BJ (cell line): ENCODE measurements at regions not wholly inside any gene's neighbourhood (a gene's known extent, or its start where the extent isn't known, plus 50 kb on each side); places are given as distances from the start of the nearest gene placed in this dataset.

Experiments
- CTCF ChIA-PET: fragments of 350-600 bp; formaldehyde crosslinking; extraction: SDS; loops from one replicate; lab custom pipeline; 2021; ENCODE audit warnings: antibody characterized with exemption, inconsistent platforms; lab: Yijun Ruan, JAX
- POLR2A ChIA-PET: fragments of 300-600 bp; sonication (Branson Sonifier 250); formaldehyde crosslinking; extraction: SDS; loops from one replicate; lab custom pipeline; 2021; ENCODE audit warnings: antibody characterized with exemption; lab: Charles Lee
- DNase-seq: peaks from one replicate; pipeline ENCODE4 v3.0.0-alpha.2; 2011; ENCODE audit warnings: low read depth
- H3K27me3 ChIP-seq: 2 replicates; pipeline ENCODE4 v1.6.0; 2011; ENCODE audit warnings: low read length; ENCODE audit not compliant: control insufficient read depth, insufficient read depth
- H3K36me3 ChIP-seq: 2 replicates; pipeline ENCODE4 v1.5.1; 2011; ENCODE audit warnings: low read length; ENCODE audit not compliant: control insufficient read depth, insufficient read depth
- H3K4me3 ChIP-seq: 2 replicates; pipeline ENCODE4 v1.5.1; 2011; ENCODE audit warnings: low read depth, mild to moderate bottlenecking, control low read depth, low read length
- TF ChIP-seq, protein P1 (sequence below): IDR thresholded peaks from 2 replicates; pipeline ENCODE4 v1.5.1; 2011; ENCODE audit warnings: low read depth, mild to moderate bottlenecking, control low read depth, inconsistent platforms, low read length, moderate library complexity; ENCODE audit not compliant: insufficient read depth

DNA sequence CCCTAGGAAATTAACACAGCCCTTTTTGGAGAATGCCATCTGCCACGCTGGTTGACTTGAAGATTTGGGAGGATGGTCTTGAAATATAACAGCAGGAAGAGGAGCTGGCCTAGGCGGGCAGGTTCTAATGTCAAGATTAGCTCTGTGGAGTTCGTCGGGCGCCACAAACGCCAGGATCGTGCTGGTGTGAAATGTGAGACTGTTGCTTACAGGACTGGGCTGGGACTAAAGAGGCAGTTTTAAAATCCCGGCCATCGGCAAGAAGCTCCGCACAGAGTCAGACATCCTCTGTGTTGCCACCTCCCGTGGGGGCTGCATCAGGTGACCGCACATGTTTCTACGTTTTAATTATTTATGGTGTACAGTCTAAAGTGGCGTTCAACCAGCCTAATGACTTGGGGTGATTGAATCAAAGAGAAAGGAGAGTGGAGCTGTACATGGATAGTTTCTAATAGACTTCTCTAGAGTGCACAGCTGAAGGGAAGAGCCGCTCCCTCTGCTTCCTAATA is 99.4 kb upstream of the BCL11A start:
- Histone ChIP-seq H3K4me3 (no peak overlapping the region), H3K36me3 (no peaks in the 10 kb centered on the region), H3K27me3 (peaks cover 2% of the 10 kb centered on the region)
- DNase-seq, result no peak
- POLR2A ChIA-PET, result no interaction called here
- CTCF ChIA-PET, result interaction anchor here (0.8 to 1.7 kb wide), 2 partner anchors 12 to 23 kb away, joined by 3 to 7 read pairs; no protein-coding TSS in a partner anchor
- TF ChIP-seq, protein P1, sequence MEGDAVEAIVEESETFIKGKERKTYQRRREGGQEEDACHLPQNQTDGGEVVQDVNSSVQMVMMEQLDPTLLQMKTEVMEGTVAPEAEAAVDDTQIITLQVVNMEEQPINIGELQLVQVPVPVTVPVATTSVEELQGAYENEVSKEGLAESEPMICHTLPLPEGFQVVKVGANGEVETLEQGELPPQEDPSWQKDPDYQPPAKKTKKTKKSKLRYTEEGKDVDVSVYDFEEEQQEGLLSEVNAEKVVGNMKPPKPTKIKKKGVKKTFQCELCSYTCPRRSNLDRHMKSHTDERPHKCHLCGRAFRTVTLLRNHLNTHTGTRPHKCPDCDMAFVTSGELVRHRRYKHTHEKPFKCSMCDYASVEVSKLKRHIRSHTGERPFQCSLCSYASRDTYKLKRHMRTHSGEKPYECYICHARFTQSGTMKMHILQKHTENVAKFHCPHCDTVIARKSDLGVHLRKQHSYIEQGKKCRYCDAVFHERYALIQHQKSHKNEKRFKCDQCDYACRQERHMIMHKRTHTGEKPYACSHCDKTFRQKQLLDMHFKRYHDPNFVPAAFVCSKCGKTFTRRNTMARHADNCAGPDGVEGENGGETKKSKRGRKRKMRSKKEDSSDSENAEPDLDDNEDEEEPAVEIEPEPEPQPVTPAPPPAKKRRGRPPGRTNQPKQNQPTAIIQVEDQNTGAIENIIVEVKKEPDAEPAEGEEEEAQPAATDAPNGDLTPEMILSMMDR, result no peak

DNA sequence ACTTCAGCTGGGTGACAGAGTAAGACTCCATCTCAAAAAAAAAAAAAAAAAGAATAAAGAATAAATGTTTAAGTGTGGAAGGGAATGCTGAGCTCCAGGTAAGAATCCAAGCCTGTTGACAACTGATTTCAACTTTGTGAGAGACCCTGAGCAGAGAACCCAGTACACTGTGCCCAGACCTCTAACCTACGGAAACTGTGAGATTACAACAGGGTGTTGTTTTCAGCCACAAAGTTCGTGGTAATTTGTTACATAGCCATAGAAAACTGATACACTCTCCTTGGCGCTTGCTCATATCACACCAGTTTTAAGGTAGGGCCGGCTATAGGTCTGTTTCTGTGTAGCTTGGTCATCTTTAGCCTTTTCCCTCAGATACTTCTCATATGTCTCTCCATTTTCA is 98.4 kb upstream of the PAPOLG start:
- H3K36me3 ChIP-seq, result no peaks in the 10 kb centered on the region
- TF ChIP-seq, protein P1, result no peak
- H3K4me3 ChIP-seq, result no peak overlapping the region
- peaks cover 2% of the 10 kb centered on the region; the same call in 1 of the 2 replicates for H3K27me3 ChIP-seq
- ChIA-PET CTCF (interaction anchor here (1.8 to 3.1 kb wide), 2 partner anchors 10 to 18 kb away, joined by 4 to 15 read pairs; no protein-coding TSS in a partner anchor), POLR2A (no interaction called here)
- no peak for DNase-seq

DNA sequence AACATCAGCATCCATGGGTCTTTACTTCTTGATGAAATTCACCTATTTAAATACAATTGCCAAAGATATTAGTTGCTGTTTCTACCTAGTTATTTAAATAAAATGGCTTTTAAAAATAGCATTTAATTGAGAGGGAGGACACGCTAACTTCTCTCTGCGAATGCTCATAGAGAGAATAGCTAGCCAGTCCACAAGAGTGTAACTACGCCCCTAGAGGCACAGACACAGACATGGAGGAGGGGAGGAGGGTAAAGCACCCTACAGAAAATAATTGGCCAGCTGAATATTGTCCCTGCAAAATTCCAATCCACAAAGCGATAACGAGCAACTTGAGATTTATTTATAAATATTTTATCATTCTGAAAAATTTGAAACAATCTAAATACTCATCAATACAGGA is 97.0 kb upstream of the PAPOLG start:
- TF ChIP-seq, protein P1, result no peak
- Histone ChIP-seq H3K27me3 (peaks cover 2% of the 10 kb centered on the region; the same call in 1 of the 2 replicates), H3K4me3 (no peak overlapping the region), H3K36me3 (no peaks in the 10 kb centered on the region)
- POLR2A ChIA-PET, result no interaction called here
- CTCF ChIA-PET, result interaction anchor here (1.8 to 3.1 kb wide), 3 partner anchors 11 to 17 kb away, joined by 4 to 15 read pairs (median 10); no protein-coding TSS in a partner anchor
- DNase-seq, result no peak

DNA sequence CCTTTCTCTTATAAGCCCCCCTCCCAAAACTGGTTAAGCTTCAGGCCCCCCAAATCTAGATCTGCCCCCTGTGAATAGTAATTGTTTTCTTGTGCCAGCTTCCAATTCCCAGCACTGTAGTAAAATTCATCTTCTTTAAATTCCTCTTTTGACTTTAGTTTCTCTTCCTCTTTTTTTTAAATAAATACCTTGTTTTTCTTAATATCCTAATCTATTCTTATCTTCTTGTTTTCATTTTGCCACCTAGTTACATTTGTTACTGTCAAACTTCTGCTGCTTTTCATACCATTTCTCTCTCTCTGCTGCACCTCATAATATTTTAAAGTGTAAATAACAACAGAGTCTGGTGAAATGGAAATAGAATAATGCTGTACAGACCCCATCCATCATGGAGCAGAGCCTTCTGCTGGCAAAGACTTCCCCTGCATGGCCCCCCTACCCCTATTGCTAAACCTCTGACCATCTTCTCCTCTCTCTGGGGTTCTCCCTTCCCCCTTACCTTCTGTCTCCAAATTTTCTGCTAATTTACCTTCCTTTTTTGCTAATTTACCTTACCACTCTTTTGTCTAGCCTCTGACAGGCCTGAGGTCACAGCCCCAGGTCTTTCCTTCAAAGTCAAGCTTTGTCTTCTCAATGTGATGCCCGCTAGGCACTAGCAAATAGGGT is 94.9 kb upstream of the PAPOLG start:
- Histone ChIP-seq H3K4me3 (no peak overlapping the region), H3K27me3 (no peaks in the 10 kb centered on the region), H3K36me3 (no peaks in the 10 kb centered on the region)
- ChIA-PET POLR2A (no interaction called here), CTCF (interaction anchor here (2.7 kb wide), 1 partner anchor 13 kb away, joined by 11 read pairs; no protein-coding TSS in a partner anchor)
- TF ChIP-seq, protein P1, result no peak
- DNase-seq, result no peak

DNA sequence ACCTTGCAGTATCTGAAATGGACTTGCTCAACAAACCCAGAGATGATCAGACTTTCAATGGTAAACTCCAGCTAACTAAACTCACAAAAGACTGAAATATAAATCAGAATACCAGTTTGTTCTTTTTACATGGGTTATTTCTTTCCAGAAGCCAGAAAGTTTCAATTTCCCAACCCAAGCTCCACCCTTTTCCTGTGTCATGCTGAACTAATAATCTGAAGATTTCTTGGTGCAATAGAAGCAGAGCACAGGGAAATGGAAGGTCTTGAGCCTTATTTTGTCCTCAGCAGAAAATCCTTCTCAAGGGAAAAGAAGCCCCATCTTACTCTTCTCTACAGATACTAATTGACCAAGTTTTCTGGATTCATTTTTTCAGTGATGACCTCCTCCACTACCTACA is 93.3 kb upstream of the PAPOLG start:
- CTCF ChIA-PET, result interaction anchor here (2.7 kb wide), 1 partner anchor 12 kb away, joined by 11 read pairs; no protein-coding TSS in a partner anchor
- TF ChIP-seq, protein P1, result no peak
- no peaks in the 10 kb centered on the region for H3K36me3 ChIP-seq
- no peak overlapping the region for H3K4me3 ChIP-seq
- H3K27me3 ChIP-seq, result no peaks in the 10 kb centered on the region
- DNase-seq, result no peak
- POLR2A ChIA-PET, result no interaction called here
